GM21576 (cell line): ENCODE measurements at regions not wholly inside any gene's neighbourhood (a gene's known extent, or its start where the extent isn't known, plus 50 kb on each side); places are given as distances from the start of the nearest gene placed in this dataset.
"Not testable (repeated sequence)": the region's sequence is repeated elsewhere in the genome, so short reads cannot be mapped to it uniquely, and the experiment has no call there.

Experiments
- ATAC-seq: cut with Tn5 transposase; IDR thresholded peaks from one replicate; pipeline ENCODE4 v1.9.1; 2021; ENCODE audit warnings: mild to moderate bottlenecking, moderate library complexity; ENCODE audit not compliant: unreplicated experiment

- ATAC-seq = no peak
Observed at GRCh38 chr12:75630091-75630490, 118.7 kb upstream of the KRR1 start.

GRCh38 chr12:75628916-75629315, 117.5 kb upstream of the KRR1 start:
- no peak for ATAC-seq

- no peak for ATAC-seq
Observed at GRCh38 chr12:75628511-75628910, 117.1 kb upstream of the KRR1 start.

GRCh38 chr12:75623631-75624154, 112.3 kb upstream of the KRR1 start:
- ATAC-seq = no peak

- no peak for ATAC-seq
Observed at GRCh38 chr12:75622492-75622891, 111.1 kb upstream of the KRR1 start.

GRCh38 chr12:75614396-75614795, 103.0 kb upstream of the KRR1 start:
- ATAC-seq = not testable (repeated sequence)

GRCh38 chr12:75613981-75614380, 102.6 kb upstream of the KRR1 start:
- no peak for ATAC-seq

GRCh38 chr12:75611041-75611440, 99.6 kb upstream of the KRR1 start:
- ATAC-seq = no peak

- no peak for ATAC-seq
Observed at GRCh38 chr12:75606956-75607355, 95.5 kb upstream of the KRR1 start.

- no peak for ATAC-seq
Observed at GRCh38 chr12:75606151-75606550, 94.7 kb upstream of the KRR1 start.

- ATAC-seq = no peak
Observed at GRCh38 chr12:75603475-75603874, 92.1 kb upstream of the KRR1 start.

GRCh38 chr12:75602106-75602505, 90.7 kb upstream of the KRR1 start:
- ATAC-seq = no peak

- ATAC-seq = no peak
Observed at GRCh38 chr12:75600146-75600545, 88.7 kb upstream of the KRR1 start.

- no peak for ATAC-seq
Observed at GRCh38 chr12:75599061-75599460, 87.7 kb upstream of the KRR1 start.

- ATAC-seq = no peak
Observed at GRCh38 chr12:75596406-75596805, 85.0 kb upstream of the KRR1 start.

GRCh38 chr12:75592638-75593335, 81.4 kb upstream of the KRR1 start:
- no peak for ATAC-seq

GRCh38 chr12:75592086-75592485, 80.7 kb upstream of the KRR1 start:
- ATAC-seq = no peak

- no peak for ATAC-seq
Observed at GRCh38 chr12:75591628-75592027, 80.2 kb upstream of the KRR1 start.

- no peak for ATAC-seq
Observed at GRCh38 chr12:75589801-75590200, 78.4 kb upstream of the KRR1 start.

GRCh38 chr12:75587340-75588106, 76.1 kb upstream of the KRR1 start:
- no peak for ATAC-seq

GRCh38 chr12:75585330-75585729, 73.9 kb upstream of the KRR1 start:
- ATAC-seq = no peak

GRCh38 chr12:75583355-75583754, 71.9 kb upstream of the KRR1 start:
- ATAC-seq = no peak
